ENCODE measurements at regions not wholly inside any gene's neighbourhood (a gene's known extent, or its start where the extent isn't known, plus 50 kb on each side); places are given as distances from the start of the nearest gene placed in this dataset.
"Not testable (repeated sequence)": the region's sequence is repeated elsewhere in the genome, so short reads cannot be mapped to it uniquely, and the experiment has no call there.

- no peak for DNase-seq (ENCODE audit: low read depth in 3 of 3, low spot score in 2 of 3)
Observed at GRCh38 chr18:30639361-30639760, 403.2 kb downstream of the DSC3 start.

- no peak for DNase-seq (ENCODE audit: low read depth in 3 of 3, low spot score in 2 of 3)
Observed at GRCh38 chr18:30634249-30634648, 408.3 kb downstream of the DSC3 start.

GRCh38 chr18:30632071-30632698, 410.4 kb downstream of the DSC3 start:
- DNase-seq (ENCODE audit: low read depth in 3 of 3, low spot score in 2 of 3) = no peak

- DNase-seq (ENCODE audit: low read depth in 3 of 3, low spot score in 2 of 3) = no peak
Observed at GRCh38 chr18:30625961-30626360, 416.6 kb downstream of the DSC3 start.

- DNase-seq (ENCODE audit: low read depth in 3 of 3, low spot score in 2 of 3) = no peak
Observed at GRCh38 chr18:30623401-30624065, 419.0 kb downstream of the DSC3 start.

- no peak for DNase-seq (ENCODE audit: low read depth in 3 of 3, low spot score in 2 of 3)
Observed at GRCh38 chr18:30622635-30623034, 419.9 kb downstream of the DSC3 start.

- DNase-seq (ENCODE audit: low read depth in 3 of 3, low spot score in 2 of 3) = no peak
Observed at GRCh38 chr18:30622104-30622503, 420.4 kb downstream of the DSC3 start.

GRCh38 chr18:30618567-30618966, 424.0 kb downstream of the DSC3 start:
- no peak for DNase-seq (ENCODE audit: low read depth in 3 of 3, low spot score in 2 of 3)

- no peak for DNase-seq (ENCODE audit: low read depth in 3 of 3, low spot score in 2 of 3)
Observed at GRCh38 chr18:30616414-30616813, 426.1 kb downstream of the DSC3 start.

- DNase-seq (ENCODE audit: low read depth in 3 of 3, low spot score in 2 of 3) = no peak
Observed at GRCh38 chr18:30613467-30613801, 429.1 kb downstream of the DSC3 start.

- no peak for DNase-seq (ENCODE audit: low read depth in 3 of 3, low spot score in 2 of 3)
Observed at GRCh38 chr18:30601541-30601940, 441.0 kb downstream of the DSC3 start.

- DNase-seq (ENCODE audit: low read depth in 3 of 3, low spot score in 2 of 3) = no peak
Observed at GRCh38 chr18:30597202-30597601, 445.3 kb downstream of the DSC3 start.

GRCh38 chr18:30596635-30597034, 445.9 kb downstream of the DSC3 start:
- DNase-seq (ENCODE audit: low read depth in 3 of 3, low spot score in 2 of 3) = no peak

GRCh38 chr18:30595942-30596341, 446.6 kb downstream of the DSC3 start:
- no peak for DNase-seq (ENCODE audit: low read depth in 3 of 3, low spot score in 2 of 3)

- not testable (repeated sequence) for DNase-seq (ENCODE audit: low read depth in 3 of 3, low spot score in 2 of 3)
Observed at GRCh38 chr18:30594911-30595310, 447.6 kb downstream of the DSC3 start.

- no peak for DNase-seq (ENCODE audit: low read depth in 3 of 3, low spot score in 2 of 3)
Observed at GRCh38 chr18:30591462-30591861, 451.1 kb downstream of the DSC3 start.

- DNase-seq (ENCODE audit: low read depth in 3 of 3, low spot score in 2 of 3) = no peak
Observed at GRCh38 chr18:30588673-30589164, 453.8 kb downstream of the DSC3 start.

- DNase-seq (ENCODE audit: low read depth in 3 of 3, low spot score in 2 of 3) = no peak
Observed at GRCh38 chr18:30583768-30584167, 458.8 kb downstream of the DSC3 start.

GRCh38 chr18:30582078-30582477, 460.5 kb downstream of the DSC3 start:
- no peak for DNase-seq (ENCODE audit: low read depth in 3 of 3, low spot score in 2 of 3)

GRCh38 chr18:30578707-30579106, 463.8 kb downstream of the DSC3 start:
- no peak for DNase-seq (ENCODE audit: low read depth in 3 of 3, low spot score in 2 of 3)

GRCh38 chr18:30572214-30572613, 470.3 kb downstream of the DSC3 start:
- no peak for DNase-seq (ENCODE audit: low read depth in 3 of 3, low spot score in 2 of 3)

- no peak for DNase-seq (ENCODE audit: low read depth in 3 of 3, low spot score in 2 of 3)
Observed at GRCh38 chr18:30568333-30568732, 474.2 kb downstream of the DSC3 start.

- DNase-seq (ENCODE audit: low read depth in 3 of 3, low spot score in 2 of 3) = no peak
Observed at GRCh38 chr18:30566877-30567276, 475.7 kb downstream of the DSC3 start.
